ENCODE measurements at regions not wholly inside any gene's neighbourhood (a gene's known extent, or its start where the extent isn't known, plus 50 kb on each side); places are given as distances from the start of the nearest gene placed in this dataset.

GRCh38 chr18:34042423-34043146 is 182.1 kb downstream of the NOL4 start:
- H3K36me3 ChIP-seq (ENCODE audit: insufficient read depth, low read length) = no peaks in the 10 kb centered on the region
- H3F3A ChIP-seq (ENCODE audit: insufficient read depth, low read length, poor library complexity, severe bottlenecking) = no peaks in the 10 kb centered on the region
- no peak overlapping the region for H2AFZ ChIP-seq (ENCODE audit: low read depth, low read length)
- no peaks in the 10 kb centered on the region for H3K9me3 ChIP-seq (ENCODE audit: low read length)
- no peaks in the 10 kb centered on the region for H3K27me3 ChIP-seq (ENCODE audit: insufficient read depth, low read depth, low read length)
- no peak overlapping the region for H3K27ac ChIP-seq (ENCODE audit: low read length)
- no peak overlapping the region for H3K9ac ChIP-seq (ENCODE audit: low read length)
- H3K4me3 ChIP-seq (ENCODE audit: low read length) = peak overlapping the region; percentile 1
- H4K20me1 ChIP-seq (ENCODE audit: insufficient read depth) = no peaks in the 10 kb centered on the region
- H3K9me2 ChIP-seq (ENCODE audit: insufficient read depth, low read length) = no peaks in the 10 kb centered on the region
- TF ChIP-seq POLR2AphosphoS5 (IDR thresholded peaks at IDR 0.05) = no peak
- TF ChIP-seq EZH2 (IDR thresholded peaks at IDR 0.05; ENCODE audit: borderline replicate concordance, insufficient read depth, low read length, poor library complexity, severe bottlenecking) = no peak
- no peak for TF ChIP-seq REST (IDR thresholded peaks at IDR 0.05; ENCODE audit: borderline replicate concordance)
- TF ChIP-seq RAD21 (conservative IDR thresholded peaks at IDR 0.05) = no peak
- no peak for TF ChIP-seq CTCF (IDR thresholded peaks at IDR 0.05; ENCODE audit: poor library complexity, severe bottlenecking)
- no peak for TF ChIP-seq TAF1 (IDR thresholded peaks at IDR 0.05; ENCODE audit: low read depth)
- no peak for TF ChIP-seq SMC3 (conservative IDR thresholded peaks at IDR 0.05; ENCODE audit: poor library complexity)
- no peak for TF ChIP-seq MXI1 (conservative IDR thresholded peaks at IDR 0.05; ENCODE audit: poor library complexity, severe bottlenecking)
- TF ChIP-seq EP300 (conservative IDR thresholded peaks at IDR 0.05; ENCODE audit: poor library complexity, severe bottlenecking) = no peak
- H3K79me2 ChIP-seq (replicated peaks; ENCODE audit: insufficient read depth, low read length) = peaks cover 23% of the 10 kb centered on the region
- no peak overlapping the region for H3K4me2 ChIP-seq (ENCODE audit: low read length)

GRCh38 chr18:34039611-34040010 is 185.1 kb downstream of the NOL4 start:
- H4K20me1 ChIP-seq (ENCODE audit: insufficient read depth) = no peaks in the 10 kb centered on the region
- H3F3A ChIP-seq (ENCODE audit: insufficient read depth, low read length, poor library complexity, severe bottlenecking) = no peaks in the 10 kb centered on the region
- peaks cover 25% of the 10 kb centered on the region for H3K79me2 ChIP-seq (replicated peaks; ENCODE audit: insufficient read depth, low read length)
- H3K9ac ChIP-seq (ENCODE audit: low read length) = no peak overlapping the region
- H3K4me2 ChIP-seq (ENCODE audit: low read length) = no peak overlapping the region
- H3K36me3 ChIP-seq (ENCODE audit: insufficient read depth, low read length) = no peaks in the 10 kb centered on the region
- no peak for TF ChIP-seq POLR2AphosphoS5 (IDR thresholded peaks at IDR 0.05)
- no peak for TF ChIP-seq RAD21 (conservative IDR thresholded peaks at IDR 0.05)
- no peak for TF ChIP-seq CTCF (IDR thresholded peaks at IDR 0.05; ENCODE audit: poor library complexity, severe bottlenecking)
- TF ChIP-seq MXI1 (conservative IDR thresholded peaks at IDR 0.05; ENCODE audit: poor library complexity, severe bottlenecking) = no peak
- TF ChIP-seq TAF1 (IDR thresholded peaks at IDR 0.05; ENCODE audit: low read depth) = no peak
- TF ChIP-seq SMC3 (conservative IDR thresholded peaks at IDR 0.05; ENCODE audit: poor library complexity) = no peak
- TF ChIP-seq EP300 (conservative IDR thresholded peaks at IDR 0.05; ENCODE audit: poor library complexity, severe bottlenecking) = no peak
- TF ChIP-seq REST (IDR thresholded peaks at IDR 0.05; ENCODE audit: borderline replicate concordance) = no peak
- TF ChIP-seq EZH2 (IDR thresholded peaks at IDR 0.05; ENCODE audit: borderline replicate concordance, insufficient read depth, low read length, poor library complexity, severe bottlenecking) = no peak
- H3K9me2 ChIP-seq (ENCODE audit: insufficient read depth, low read length) = no peaks in the 10 kb centered on the region
- H2AFZ ChIP-seq (ENCODE audit: low read depth, low read length) = no peak overlapping the region
- no peaks in the 10 kb centered on the region for H3K9me3 ChIP-seq (ENCODE audit: low read length)
- no peak overlapping the region for H3K4me3 ChIP-seq (ENCODE audit: low read length)
- H3K27me3 ChIP-seq (ENCODE audit: insufficient read depth, low read depth, low read length) = no peaks in the 10 kb centered on the region
- no peak overlapping the region for H3K27ac ChIP-seq (ENCODE audit: low read length)

Data from neural cell (in vitro differentiated cells).